Mesendoderm (in vitro differentiated cells): ENCODE measurements at regions not wholly inside any gene's neighbourhood (a gene's known extent, or its start where the extent isn't known, plus 50 kb on each side); places are given as distances from the start of the nearest gene placed in this dataset.

Experiments
- DNase-seq: peaks from one replicate; pipeline ENCODE4 v3.0.0; 2013
- H2AK5ac ChIP-seq: 2 replicates; pipeline ENCODE4 v1.6.1; 2013; ENCODE audit warnings: low read length, inconsistent platforms
- H2BK120ac ChIP-seq: 2 replicates; pipeline ENCODE4 v1.6.1; 2013; ENCODE audit warnings: low read depth, mild to moderate bottlenecking, low read length, moderate library complexity, mixed read lengths
- H2BK15ac ChIP-seq: replicated peaks from 2 replicates; pipeline ENCODE4 v1.6.1; 2013; ENCODE audit warnings: low read depth, mild to moderate bottlenecking, moderate library complexity
- H2BK5ac ChIP-seq: 2 replicates; pipeline ENCODE4 v1.6.1; 2013; ENCODE audit warnings: low read length, inconsistent platforms
- H3K18ac ChIP-seq: 2 replicates; pipeline ENCODE4 v1.6.1; 2013; ENCODE audit warnings: mild to moderate bottlenecking, low read length, mixed read lengths
- H3K23ac ChIP-seq: one replicate; pipeline ENCODE4 v1.6.1; 2013; ENCODE audit warnings: low read length
- H3K27ac ChIP-seq: 2 replicates; pipeline ENCODE4 v1.5.1; 2013; ENCODE audit warnings: low read depth, mild to moderate bottlenecking, inconsistent platforms, low read length, moderate library complexity
- H3K27me3 ChIP-seq: 2 replicates; pipeline ENCODE4 v1.6.1; 2013; ENCODE audit warnings: low read length, control low read depth, mild to moderate bottlenecking, inconsistent platforms; ENCODE audit not compliant: insufficient read depth, poor library complexity
- H3K36me3 ChIP-seq: 2 replicates; pipeline ENCODE4 v1.6.1; 2013; ENCODE audit warnings: low read length, inconsistent platforms; ENCODE audit not compliant: control insufficient read depth, insufficient read depth
- H3K4ac ChIP-seq: one replicate; pipeline ENCODE4 v1.6.1; 2013; ENCODE audit warnings: low read depth, mild to moderate bottlenecking, low read length, moderate library complexity
- H3K4me1 ChIP-seq: 2 replicates; pipeline ENCODE4 v1.6.1; 2013; ENCODE audit warnings: low read depth, low read length, inconsistent platforms; ENCODE audit not compliant: control insufficient read depth
- H3K4me2 ChIP-seq: 2 replicates; pipeline ENCODE4 v1.6.1; 2013; ENCODE audit warnings: low read length
- H3K4me3 ChIP-seq: 2 replicates; pipeline ENCODE4 v1.5.1; 2013; ENCODE audit warnings: mild to moderate bottlenecking, low read length
- H3K56ac ChIP-seq: one replicate; pipeline ENCODE4 v1.6.1; 2013; ENCODE audit warnings: low read length
- H3K79me1 ChIP-seq: 2 replicates; pipeline ENCODE4 v1.6.1; 2013; ENCODE audit warnings: low read length, inconsistent platforms
- H3K79me2 ChIP-seq: 2 replicates; pipeline ENCODE4 v1.6.1; 2013; ENCODE audit warnings: mild to moderate bottlenecking, low read length; ENCODE audit not compliant: control insufficient read depth, insufficient read depth
- H3K9ac ChIP-seq: 2 replicates; pipeline ENCODE4 v1.6.1; 2013; ENCODE audit warnings: low read length, inconsistent platforms
- H4K5ac ChIP-seq: one replicate; pipeline ENCODE4 v1.6.1; 2013; ENCODE audit warnings: low read length
- H4K8ac ChIP-seq: one replicate; pipeline ENCODE4 v1.6.1; 2013; ENCODE audit warnings: low read depth, mild to moderate bottlenecking, control low read depth, low read length, moderate library complexity
- whole genome bisulfite sequencing: extraction: QIAGEN DNeasy Blood & Tissue Kit; methylation state at CpG from one replicate; pipeline ENCODE4 v1.1.7; 2013; ENCODE audit warnings: low lambda C conversion rate, missing lambda C conversion rate; ENCODE audit not compliant: insufficient coverage; ENCODE audit errors: extremely low coverage; 5-methylcytosine and 5-hydroxymethylcytosine counted together

GRCh38 chr4:32890398-32890797, 2170.2 kb downstream of the PCDH7 start:
- no peak overlapping the region for H3K4me2 ChIP-seq
- no peak overlapping the region for H2BK15ac ChIP-seq
- no peaks in the 10 kb centered on the region for H3K4me1 ChIP-seq
- no peak overlapping the region for H2BK120ac ChIP-seq
- H3K4ac ChIP-seq = no peak overlapping the region
- H3K36me3 ChIP-seq = no peaks in the 10 kb centered on the region
- H2BK5ac ChIP-seq = no peak overlapping the region
- no peak overlapping the region for H3K9ac ChIP-seq
- H3K4me3 ChIP-seq = no peak overlapping the region
- no peak overlapping the region for H3K56ac ChIP-seq
- no peak overlapping the region for H3K18ac ChIP-seq
- no peak for DNase-seq
- no CpG with 5 or more reads among the region's 4 CpGs for WGBS
- H2AK5ac ChIP-seq = no peak overlapping the region
- no peaks in the 10 kb centered on the region for H3K79me2 ChIP-seq
- no peak overlapping the region for H4K5ac ChIP-seq
- no peak overlapping the region for H3K23ac ChIP-seq
- H3K27me3 ChIP-seq = no peaks in the 10 kb centered on the region
- H3K79me1 ChIP-seq = no peaks in the 10 kb centered on the region
- H3K27ac ChIP-seq = no peak overlapping the region
- no peak overlapping the region for H4K8ac ChIP-seq

- no peak for DNase-seq
- H4K8ac ChIP-seq = no peak overlapping the region
- no peaks in the 10 kb centered on the region for H3K79me2 ChIP-seq
- H3K4me1 ChIP-seq = no peaks in the 10 kb centered on the region
- H3K23ac ChIP-seq = no peak overlapping the region
- H3K27ac ChIP-seq = no peak overlapping the region
- no peak overlapping the region for H2BK5ac ChIP-seq
- no peak overlapping the region for H2BK120ac ChIP-seq
- no peak overlapping the region for H3K4me3 ChIP-seq
- no peak overlapping the region for H2AK5ac ChIP-seq
- H3K79me1 ChIP-seq = no peaks in the 10 kb centered on the region
- no peak overlapping the region for H2BK15ac ChIP-seq
- no CpG with 5 or more reads among the region's 3 CpGs for WGBS
- H3K27me3 ChIP-seq = no peaks in the 10 kb centered on the region
- no peak overlapping the region for H3K4ac ChIP-seq
- no peak overlapping the region for H3K4me2 ChIP-seq
- no peak overlapping the region for H3K9ac ChIP-seq
- H3K56ac ChIP-seq = no peak overlapping the region
- H4K5ac ChIP-seq = no peak overlapping the region
- H3K36me3 ChIP-seq = no peaks in the 10 kb centered on the region
- no peak overlapping the region for H3K18ac ChIP-seq
Observed at GRCh38 chr4:32909053-32909452, 2188.9 kb downstream of the PCDH7 start.

DNA sequence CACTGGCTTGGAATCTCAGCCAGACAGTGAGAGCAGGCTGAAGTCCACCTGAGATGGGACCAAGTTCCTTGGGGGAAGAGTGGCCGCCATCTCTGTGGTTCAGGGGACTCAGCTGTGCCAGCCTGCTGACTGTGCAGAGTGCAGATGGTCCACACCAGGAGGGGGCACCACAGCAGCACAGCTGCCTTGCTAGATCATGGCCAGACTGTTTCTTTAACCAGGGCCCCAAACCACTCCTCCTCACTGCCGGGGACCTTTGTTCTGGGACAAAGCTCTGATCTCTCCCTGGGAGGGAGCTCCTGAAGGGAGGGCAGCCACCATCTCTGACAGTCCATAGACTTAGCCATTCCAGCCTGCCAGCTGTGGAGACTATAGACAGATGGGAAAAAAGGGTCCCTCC, 2189.6 kb downstream of the PCDH7 start:
- no peaks in the 10 kb centered on the region for H3K36me3 ChIP-seq
- H3K23ac ChIP-seq = no peak overlapping the region
- no peak overlapping the region for H4K5ac ChIP-seq
- no peak overlapping the region for H3K4me3 ChIP-seq
- H3K4me1 ChIP-seq = no peaks in the 10 kb centered on the region
- no peak overlapping the region for H3K18ac ChIP-seq
- no peaks in the 10 kb centered on the region for H3K27me3 ChIP-seq
- no peak overlapping the region for H4K8ac ChIP-seq
- no peak overlapping the region for H3K4ac ChIP-seq
- no peak overlapping the region for H3K56ac ChIP-seq
- no peak overlapping the region for H3K27ac ChIP-seq
- H2BK120ac ChIP-seq = no peak overlapping the region
- no peak overlapping the region for H2AK5ac ChIP-seq
- no peak overlapping the region for H3K9ac ChIP-seq
- no peak overlapping the region for H2BK5ac ChIP-seq
- no peaks in the 10 kb centered on the region for H3K79me2 ChIP-seq
- WGBS = no CpG with 5 or more reads among the region's 2 CpGs
- H3K4me2 ChIP-seq = no peak overlapping the region
- no peaks in the 10 kb centered on the region for H3K79me1 ChIP-seq
- no peak overlapping the region for H2BK15ac ChIP-seq
- DNase-seq = peak; percentile 19

GRCh38 chr4:32917586-32917985, 2197.4 kb downstream of the PCDH7 start:
- H3K79me1 ChIP-seq = no peaks in the 10 kb centered on the region
- H3K27me3 ChIP-seq = no peaks in the 10 kb centered on the region
- H2BK120ac ChIP-seq = no peak overlapping the region
- no peak overlapping the region for H3K4me3 ChIP-seq
- H3K79me2 ChIP-seq = no peaks in the 10 kb centered on the region
- H3K4me1 ChIP-seq = no peaks in the 10 kb centered on the region
- H2BK5ac ChIP-seq = no peak overlapping the region
- H2BK15ac ChIP-seq = no peak overlapping the region
- H3K18ac ChIP-seq = no peak overlapping the region
- no peak overlapping the region for H2AK5ac ChIP-seq
- H3K4me2 ChIP-seq = no peak overlapping the region
- DNase-seq = no peak
- no peak overlapping the region for H3K4ac ChIP-seq
- H4K5ac ChIP-seq = no peak overlapping the region
- H3K36me3 ChIP-seq = no peaks in the 10 kb centered on the region
- H3K23ac ChIP-seq = no peak overlapping the region
- H3K9ac ChIP-seq = no peak overlapping the region
- H3K56ac ChIP-seq = no peak overlapping the region
- no peak overlapping the region for H4K8ac ChIP-seq
- no peak overlapping the region for H3K27ac ChIP-seq

GRCh38 chr4:32929796-32930699, 2209.9 kb downstream of the PCDH7 start:
- no peak overlapping the region for H2AK5ac ChIP-seq
- no peak overlapping the region for H2BK5ac ChIP-seq
- H3K79me2 ChIP-seq = no peaks in the 10 kb centered on the region
- no peaks in the 10 kb centered on the region for H3K79me1 ChIP-seq
- no peak overlapping the region for H3K9ac ChIP-seq
- no peak overlapping the region for H2BK15ac ChIP-seq
- no peak overlapping the region for H3K56ac ChIP-seq
- H4K8ac ChIP-seq = no peak overlapping the region
- H3K4me1 ChIP-seq = no peaks in the 10 kb centered on the region
- no peak overlapping the region for H2BK120ac ChIP-seq
- H3K4me3 ChIP-seq = no peak overlapping the region
- WGBS = no CpG with 5 or more reads among the region's 4 CpGs
- no peak overlapping the region for H3K18ac ChIP-seq
- H3K27me3 ChIP-seq = no peaks in the 10 kb centered on the region
- H3K36me3 ChIP-seq = no peaks in the 10 kb centered on the region
- H3K27ac ChIP-seq = no peak overlapping the region
- no peak overlapping the region for H4K5ac ChIP-seq
- no peak overlapping the region for H3K4me2 ChIP-seq
- H3K4ac ChIP-seq = no peak overlapping the region
- H3K23ac ChIP-seq = no peak overlapping the region
- DNase-seq = no peak

DNA sequence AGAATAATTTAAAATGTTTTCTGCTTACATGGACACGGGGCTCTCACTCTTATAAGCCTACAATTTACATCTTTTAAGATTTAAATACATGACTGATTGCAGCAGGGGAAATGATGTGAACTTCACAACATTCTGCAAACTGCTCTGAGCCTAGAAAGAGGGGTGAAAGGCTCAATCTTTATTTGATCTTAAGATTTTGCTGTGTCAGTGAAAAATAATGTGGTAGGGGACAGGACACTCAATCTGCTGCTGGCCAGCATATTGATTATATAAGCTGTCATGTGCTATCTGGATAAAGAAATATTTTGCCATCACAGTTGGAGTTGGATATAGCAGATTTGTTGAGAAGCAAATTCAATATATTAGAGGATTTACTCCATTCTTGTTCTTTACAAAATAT, 2210.5 kb downstream of the PCDH7 start:
- H3K23ac ChIP-seq = no peak overlapping the region
- no peak overlapping the region for H4K5ac ChIP-seq
- H3K4ac ChIP-seq = no peak overlapping the region

More for the DNA sequence above, 2210.5 kb downstream of the PCDH7 start:
- Histone ChIP-seq H3K27ac (no peak overlapping the region), H3K56ac (no peak overlapping the region), H3K79me2 (no peaks in the 10 kb centered on the region), H3K79me1 (no peaks in the 10 kb centered on the region), H4K8ac (no peak overlapping the region), H2BK5ac (no peak overlapping the region), H3K4me1 (no peaks in the 10 kb centered on the region), H3K18ac (no peak overlapping the region), H2BK15ac (no peak overlapping the region), H3K36me3 (no peaks in the 10 kb centered on the region), H3K27me3 (no peaks in the 10 kb centered on the region), H3K4me3 (no peak overlapping the region), H3K4me2 (no peak overlapping the region), H2BK120ac (no peak overlapping the region), H3K9ac (no peak overlapping the region), H2AK5ac (no peak overlapping the region)
- no peak for DNase-seq
- no CpG with 5 or more reads among the region's 1 CpG for WGBS
